ENCODE measurements at regions not wholly inside any gene's neighbourhood (a gene's known extent, or its start where the extent isn't known, plus 50 kb on each side); places are given as distances from the start of the nearest gene placed in this dataset.

DNA sequence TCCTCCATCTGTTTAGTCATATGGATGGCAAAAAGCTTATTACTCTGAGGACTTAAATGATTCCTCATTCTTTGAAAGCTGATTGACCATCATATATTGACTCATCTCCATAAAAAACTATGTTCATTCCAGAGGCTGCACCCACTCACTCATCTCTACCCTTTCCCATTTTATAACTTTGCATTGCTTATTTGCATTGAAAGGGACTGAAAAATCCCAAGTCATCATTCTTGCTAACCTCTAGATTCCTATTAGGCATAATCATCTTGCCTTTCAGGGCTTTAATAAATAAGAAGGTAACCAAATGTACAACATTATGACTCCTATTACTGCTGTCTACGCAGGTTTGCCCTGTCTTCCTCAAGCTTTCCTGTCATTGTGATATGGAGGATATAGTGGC lies 1180.3 kb upstream of the B3GALT2 start:
- TF ChIP-seq, protein P1, sequence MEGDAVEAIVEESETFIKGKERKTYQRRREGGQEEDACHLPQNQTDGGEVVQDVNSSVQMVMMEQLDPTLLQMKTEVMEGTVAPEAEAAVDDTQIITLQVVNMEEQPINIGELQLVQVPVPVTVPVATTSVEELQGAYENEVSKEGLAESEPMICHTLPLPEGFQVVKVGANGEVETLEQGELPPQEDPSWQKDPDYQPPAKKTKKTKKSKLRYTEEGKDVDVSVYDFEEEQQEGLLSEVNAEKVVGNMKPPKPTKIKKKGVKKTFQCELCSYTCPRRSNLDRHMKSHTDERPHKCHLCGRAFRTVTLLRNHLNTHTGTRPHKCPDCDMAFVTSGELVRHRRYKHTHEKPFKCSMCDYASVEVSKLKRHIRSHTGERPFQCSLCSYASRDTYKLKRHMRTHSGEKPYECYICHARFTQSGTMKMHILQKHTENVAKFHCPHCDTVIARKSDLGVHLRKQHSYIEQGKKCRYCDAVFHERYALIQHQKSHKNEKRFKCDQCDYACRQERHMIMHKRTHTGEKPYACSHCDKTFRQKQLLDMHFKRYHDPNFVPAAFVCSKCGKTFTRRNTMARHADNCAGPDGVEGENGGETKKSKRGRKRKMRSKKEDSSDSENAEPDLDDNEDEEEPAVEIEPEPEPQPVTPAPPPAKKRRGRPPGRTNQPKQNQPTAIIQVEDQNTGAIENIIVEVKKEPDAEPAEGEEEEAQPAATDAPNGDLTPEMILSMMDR (IDR thresholded peaks at IDR 0.05): no peak
- no peak for TF ChIP-seq POLR2A (IDR thresholded peaks at IDR 0.05)

Measured in thyroid gland (tissue), 4 donors.